Non-pigmented ciliary epithelial cell (primary cell): ENCODE measurements at regions not wholly inside any gene's neighbourhood (a gene's known extent, or its start where the extent isn't known, plus 50 kb on each side); places are given as distances from the start of the nearest gene placed in this dataset.
"Not testable (repeated sequence)": the region's sequence is repeated elsewhere in the genome, so short reads cannot be mapped to it uniquely, and the experiment has no call there.

Source experiments
- DNase-seq: peaks from one replicate; pipeline ENCODE4 v3.0.0-alpha.2; 2010; ENCODE audit warnings: low read depth

- DNase-seq: no peak
Measured at GRCh38 chr6:40882323-40882997, 156.6 kb downstream of the UNC5CL start.

GRCh38 chr6:40881501-40881900 is 157.5 kb downstream of the UNC5CL start:
- DNase-seq: no peak

DNA sequence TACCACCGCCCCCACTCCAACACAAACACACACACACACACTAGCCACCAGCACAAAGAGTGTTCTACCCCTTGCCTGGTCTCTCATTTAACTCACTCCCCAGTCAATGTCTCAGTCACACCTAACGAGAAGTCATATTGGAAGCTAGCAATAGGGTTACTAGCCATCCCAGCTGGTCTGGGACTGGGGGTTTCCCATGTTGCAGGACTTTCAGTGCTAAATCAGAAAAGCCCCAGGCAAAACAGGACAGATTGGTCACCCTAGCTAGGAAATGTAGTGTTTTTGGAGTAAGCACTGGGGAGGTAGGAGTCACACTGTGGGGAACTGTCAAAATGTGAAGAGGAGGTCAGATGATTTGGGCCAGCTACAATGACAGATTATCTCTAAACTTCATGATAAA is 158.1 kb downstream of the UNC5CL start:
- no peak for DNase-seq

DNA sequence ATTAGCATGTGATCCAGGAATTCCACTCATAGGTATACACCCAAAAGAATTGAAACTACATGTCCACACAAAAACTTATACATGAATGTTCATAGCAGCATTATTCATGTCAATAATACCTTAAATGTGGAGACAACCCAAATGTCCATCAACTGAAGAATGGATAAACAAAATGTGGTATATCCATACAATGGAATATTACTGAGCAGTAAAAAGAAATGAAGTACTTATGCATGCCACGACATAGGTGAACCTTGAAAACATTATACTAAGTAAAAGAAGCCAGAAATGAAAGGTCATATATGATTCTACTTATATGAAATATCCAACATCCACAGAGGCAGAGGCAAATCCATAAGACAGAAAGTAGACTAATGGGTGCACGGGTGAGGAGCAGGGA is 159.9 kb downstream of the UNC5CL start:
- no peak for DNase-seq

GRCh38 chr6:40877362-40877761 is 161.7 kb downstream of the UNC5CL start:
- no peak for DNase-seq

DNA sequence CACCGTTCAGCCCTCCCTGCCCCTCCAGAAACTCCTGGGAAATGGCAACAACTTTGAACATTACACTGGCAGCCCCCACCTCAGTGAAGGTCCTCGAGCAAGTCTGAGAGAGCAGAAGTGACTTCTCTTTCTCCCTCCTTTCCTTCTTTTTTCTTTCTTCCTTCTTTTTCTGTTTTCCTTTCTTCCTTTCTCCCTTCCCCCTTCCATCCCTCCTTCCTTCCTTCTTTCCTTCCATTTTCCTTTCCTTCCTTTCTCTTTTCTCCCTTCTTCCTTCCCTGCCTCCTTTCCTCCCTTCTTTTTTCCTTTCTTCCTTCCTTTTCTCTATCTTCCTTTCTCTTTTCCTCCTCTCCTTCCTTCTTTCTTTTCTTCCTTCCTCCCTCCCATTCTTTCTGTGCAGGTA is 162.7 kb downstream of the UNC5CL start:
- no peak for DNase-seq

DNA sequence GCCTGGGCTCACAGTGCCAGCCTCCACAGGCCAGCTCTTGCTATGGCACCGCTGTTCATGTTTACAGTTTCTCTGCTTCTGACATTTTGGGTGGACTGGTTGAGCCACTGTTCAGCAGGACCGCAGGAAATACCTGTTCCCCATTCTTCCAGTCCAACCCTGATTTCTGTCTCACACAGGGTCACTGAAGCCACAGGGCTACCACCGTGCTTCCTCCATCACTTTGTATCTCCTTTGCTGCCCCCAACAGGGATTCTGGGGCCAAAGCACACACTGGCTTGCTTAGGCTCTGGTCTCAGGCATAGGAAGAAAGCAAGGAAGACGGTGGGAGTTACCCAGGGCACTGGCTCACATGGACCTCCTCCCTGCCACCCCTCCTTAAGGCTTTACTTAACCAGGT is 164.5 kb downstream of the UNC5CL start:
- no peak for DNase-seq

- DNase-seq: no peak
Measured at GRCh38 chr6:40871424-40871823, 167.6 kb downstream of the UNC5CL start.

DNA sequence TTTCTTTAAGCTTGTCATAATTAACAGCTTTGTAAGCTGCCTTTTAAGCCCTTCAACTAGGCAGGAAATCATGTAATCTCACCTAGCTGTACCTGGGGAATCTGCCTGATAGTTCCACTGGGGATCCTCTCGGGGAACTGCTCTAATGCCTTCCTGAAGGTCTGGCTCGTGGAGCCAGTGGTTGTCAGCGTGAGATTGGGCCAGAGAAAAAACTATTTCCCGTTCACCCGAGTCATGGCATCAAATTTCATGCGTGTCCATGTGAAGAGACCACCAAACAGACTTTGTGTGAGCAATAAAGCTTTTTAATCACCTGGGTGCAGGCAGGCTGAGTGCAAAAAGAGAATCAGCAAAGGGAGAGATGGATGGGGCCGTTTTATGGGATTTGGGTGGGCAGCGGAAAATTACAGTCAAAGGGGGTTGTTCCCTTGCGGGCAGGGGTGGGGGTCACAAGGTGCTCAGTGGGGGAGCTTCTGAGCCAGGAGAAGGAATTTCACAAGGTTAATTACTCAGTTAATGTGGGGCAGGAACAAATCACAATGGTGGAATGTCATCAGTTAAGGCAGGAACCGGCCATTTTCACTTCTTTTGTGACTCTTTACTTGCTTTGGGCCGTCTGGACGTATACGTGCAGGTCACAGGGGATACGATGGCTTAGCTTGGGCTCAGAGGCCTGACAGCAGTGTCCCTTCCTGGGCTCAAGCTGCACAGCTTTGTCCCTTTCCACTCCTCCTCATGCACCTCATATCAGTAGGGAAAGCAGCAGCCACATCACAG is 170.7 kb downstream of the UNC5CL start:
- DNase-seq: not testable (repeated sequence)

- not testable (repeated sequence) for DNase-seq
Measured at GRCh38 chr6:40867527-40867926, 171.5 kb downstream of the UNC5CL start.

- DNase-seq: not testable (repeated sequence)
Measured at GRCh38 chr6:40865259-40865658, 173.8 kb downstream of the UNC5CL start.

DNA sequence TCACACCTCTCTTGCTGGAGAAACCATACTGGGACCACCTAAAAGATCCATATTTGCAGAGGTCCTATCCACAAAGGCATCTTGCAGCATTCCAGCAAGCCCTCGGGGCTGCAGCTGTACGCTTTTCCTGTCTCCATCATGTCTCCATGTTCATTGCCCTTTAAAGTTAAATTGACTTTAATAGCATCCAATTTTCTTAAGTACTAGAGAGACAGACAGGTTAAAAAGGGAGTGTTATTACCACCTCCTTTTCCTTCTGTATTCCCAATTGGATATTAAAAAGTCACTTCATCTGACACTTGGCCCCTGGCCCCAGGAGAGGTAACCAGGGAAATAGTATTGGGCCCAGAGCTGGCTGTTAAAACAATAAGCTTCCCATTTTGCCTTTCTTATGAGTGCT is 178.6 kb downstream of the UNC5CL start:
- no peak for DNase-seq

DNA sequence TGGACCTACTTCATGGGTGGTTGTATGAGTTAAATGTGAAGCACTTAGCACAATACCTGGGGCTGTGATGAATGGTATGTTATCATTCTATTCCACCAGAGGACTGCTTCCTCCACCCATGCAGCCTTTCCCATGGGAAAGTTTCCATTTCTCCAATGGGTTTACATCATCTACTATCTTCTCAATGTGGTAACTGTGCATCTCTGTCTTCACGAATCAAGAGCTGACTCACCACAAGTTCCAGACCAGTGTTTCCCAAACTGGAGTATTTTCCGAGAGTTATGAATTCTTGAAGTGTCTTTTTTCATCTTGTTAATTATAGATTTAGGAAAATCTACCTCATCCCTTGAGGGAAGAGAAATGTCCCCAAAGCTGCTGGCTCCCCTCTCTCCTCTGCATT is 182.8 kb downstream of the UNC5CL start:
- no peak for DNase-seq

GRCh38 chr6:40855168-40855880 is 183.7 kb downstream of the UNC5CL start:
- DNase-seq: no peak

- no peak for DNase-seq
Measured at GRCh38 chr6:40854592-40854991, 184.4 kb downstream of the UNC5CL start.

DNA sequence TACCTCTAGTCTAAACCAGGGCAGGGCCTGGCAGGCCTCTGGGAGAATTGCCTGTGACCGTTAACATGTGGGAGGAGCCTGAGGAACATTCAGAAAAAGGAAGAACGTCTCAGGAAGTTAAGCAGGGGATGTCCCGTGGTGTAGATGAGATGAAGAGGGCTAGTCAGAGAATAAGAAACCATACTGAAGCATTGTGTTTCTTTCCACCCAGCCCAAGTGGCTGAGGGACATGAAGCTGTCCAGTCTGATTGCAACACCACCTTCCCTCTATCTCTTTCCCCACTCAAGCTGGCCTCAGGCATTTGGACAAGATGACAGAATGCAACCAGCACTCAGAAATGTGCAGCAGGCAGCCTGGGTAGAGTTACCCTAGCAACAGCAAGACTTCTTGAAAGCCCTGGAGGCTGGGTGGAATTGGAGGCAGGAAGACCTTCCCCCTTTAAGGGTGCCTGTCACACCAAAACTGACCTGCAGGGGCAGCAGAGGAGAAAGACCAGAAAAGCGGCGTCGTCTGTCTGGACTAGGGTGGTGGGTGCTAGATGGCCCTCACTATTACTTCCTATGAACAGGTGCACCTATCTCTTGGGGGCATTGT is 186.1 kb downstream of the UNC5CL start:
- no peak for DNase-seq

DNA sequence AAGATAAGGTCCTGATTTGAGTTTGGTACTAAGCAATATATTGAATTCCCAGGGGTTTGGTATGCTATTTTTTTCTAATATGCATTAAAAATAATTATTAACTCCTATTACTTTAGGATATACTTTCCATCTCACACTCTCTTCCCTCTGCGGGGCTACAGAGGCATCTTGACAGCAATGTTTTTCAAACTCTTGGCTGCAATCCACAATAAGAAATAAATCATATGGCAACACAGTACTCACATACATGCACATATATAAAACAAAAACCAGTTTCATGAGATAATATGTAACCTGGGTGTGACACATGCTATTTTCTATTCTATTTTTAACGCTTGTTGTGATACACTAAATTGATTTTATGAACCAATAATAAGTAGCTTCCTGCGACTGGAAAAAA is 189.5 kb downstream of the UNC5CL start:
- DNase-seq: no peak

DNA sequence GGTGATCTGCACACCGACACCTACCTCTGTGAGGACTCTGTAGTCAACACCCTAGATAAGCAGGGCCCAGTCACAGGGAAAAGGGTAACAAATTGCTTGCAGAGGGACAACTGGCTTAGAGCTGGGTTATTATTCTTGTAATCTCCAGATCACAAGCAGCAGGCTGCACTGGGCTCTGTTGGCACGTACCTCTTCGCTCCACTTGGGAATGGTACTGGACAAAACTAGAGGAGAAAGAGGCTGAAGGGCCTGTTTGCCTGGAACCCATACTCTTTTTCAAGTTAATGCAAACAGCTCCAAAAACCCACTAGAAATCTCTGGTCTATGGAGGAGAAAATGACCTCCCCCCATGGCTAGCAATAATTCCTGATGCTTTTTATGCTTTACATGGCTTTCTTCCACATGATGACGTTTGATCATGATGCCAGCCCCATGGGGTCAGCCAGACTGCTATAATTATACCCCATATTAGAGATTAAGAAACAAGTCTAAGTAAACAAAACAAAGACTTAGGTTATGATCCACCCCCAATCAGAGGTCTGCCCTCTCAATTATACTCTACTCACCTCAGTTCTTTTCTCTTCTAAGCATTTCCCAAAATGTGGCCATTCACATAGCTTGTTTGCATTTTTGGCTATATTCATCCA is 190.0 kb downstream of the UNC5CL start:
- DNase-seq: no peak

- no peak for DNase-seq
Measured at GRCh38 chr6:40848038-40848437, 191.0 kb downstream of the UNC5CL start.

DNA sequence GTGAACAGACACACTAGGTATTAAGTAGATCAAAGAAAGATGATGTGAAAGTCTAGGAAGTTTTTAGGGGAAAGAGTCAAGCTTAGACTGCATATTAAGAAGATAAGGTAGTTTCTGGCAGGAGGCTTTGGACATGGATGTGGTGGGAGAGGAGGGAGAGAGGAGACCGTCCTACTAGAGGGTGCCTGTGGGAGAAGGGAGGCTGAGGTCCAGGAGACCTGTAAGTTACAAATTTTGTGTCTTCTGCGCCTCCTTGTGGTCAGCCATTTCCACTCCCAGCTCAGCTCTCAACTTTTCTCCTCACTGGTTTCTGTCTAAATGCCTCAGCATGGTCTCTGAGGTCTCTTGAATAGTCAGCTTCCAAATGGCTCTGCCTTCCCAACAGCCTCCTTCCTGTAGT is 193.5 kb downstream of the UNC5CL start:
- DNase-seq: peak; percentile 19

- no peak for DNase-seq
Measured at GRCh38 chr6:40844246-40844645, 194.8 kb downstream of the UNC5CL start.

DNA sequence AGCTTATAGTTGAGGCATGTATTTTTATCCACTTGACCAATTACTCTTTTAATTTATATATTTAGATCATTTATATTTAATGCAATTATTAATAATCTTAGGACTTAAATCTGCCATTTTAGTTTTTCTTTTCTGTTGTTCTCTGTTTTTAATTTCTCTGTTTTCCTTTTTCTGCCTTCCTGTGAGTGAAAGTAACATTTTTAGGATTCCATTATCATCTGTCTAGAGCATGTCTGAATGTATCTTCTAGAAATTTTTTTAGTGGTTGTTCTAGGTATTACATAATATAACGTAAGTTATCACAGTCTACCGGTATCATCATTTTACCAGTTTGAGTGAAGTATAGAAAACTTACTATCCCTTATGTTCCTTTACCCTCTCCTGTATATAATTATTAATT is 197.3 kb downstream of the UNC5CL start:
- DNase-seq: no peak
